ENCODE measurements at regions not wholly inside any gene's neighbourhood (a gene's known extent, or its start where the extent isn't known, plus 50 kb on each side); places are given as distances from the start of the nearest gene placed in this dataset.
"Not testable (repeated sequence)": the region's sequence is repeated elsewhere in the genome, so short reads cannot be mapped to it uniquely, and the experiment has no call there.

DNA sequence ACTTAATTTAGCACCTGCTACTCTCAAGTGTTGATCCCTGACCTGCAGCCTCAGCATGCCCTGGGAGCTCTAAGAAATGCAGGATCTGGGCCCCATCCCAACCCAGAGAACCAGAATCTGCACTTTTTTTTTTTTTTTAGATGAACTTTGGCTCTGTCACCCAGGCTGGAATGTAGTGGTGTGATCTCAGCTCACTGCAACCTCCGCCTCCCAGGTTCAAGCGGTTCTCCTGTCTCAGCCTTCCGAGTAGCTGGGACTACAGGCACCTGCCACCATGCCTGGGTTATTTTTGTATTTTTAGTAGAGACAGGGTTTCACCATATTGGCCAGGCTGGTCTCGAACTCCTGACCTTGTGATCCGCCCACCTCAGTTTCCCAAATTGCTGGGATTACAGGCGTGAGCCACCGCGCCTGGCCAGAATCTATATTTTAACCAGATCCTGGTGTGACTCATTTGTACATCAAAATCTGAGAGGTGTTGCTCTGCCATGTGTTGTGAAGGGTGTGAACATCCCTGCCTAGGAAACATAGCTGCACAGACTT, 92.4 kb upstream of the SH3BP4 start:
- TF ChIP-seq POLR2A (IDR thresholded peaks at IDR 0.05), result not testable (repeated sequence)
- TF ChIP-seq, protein P1, sequence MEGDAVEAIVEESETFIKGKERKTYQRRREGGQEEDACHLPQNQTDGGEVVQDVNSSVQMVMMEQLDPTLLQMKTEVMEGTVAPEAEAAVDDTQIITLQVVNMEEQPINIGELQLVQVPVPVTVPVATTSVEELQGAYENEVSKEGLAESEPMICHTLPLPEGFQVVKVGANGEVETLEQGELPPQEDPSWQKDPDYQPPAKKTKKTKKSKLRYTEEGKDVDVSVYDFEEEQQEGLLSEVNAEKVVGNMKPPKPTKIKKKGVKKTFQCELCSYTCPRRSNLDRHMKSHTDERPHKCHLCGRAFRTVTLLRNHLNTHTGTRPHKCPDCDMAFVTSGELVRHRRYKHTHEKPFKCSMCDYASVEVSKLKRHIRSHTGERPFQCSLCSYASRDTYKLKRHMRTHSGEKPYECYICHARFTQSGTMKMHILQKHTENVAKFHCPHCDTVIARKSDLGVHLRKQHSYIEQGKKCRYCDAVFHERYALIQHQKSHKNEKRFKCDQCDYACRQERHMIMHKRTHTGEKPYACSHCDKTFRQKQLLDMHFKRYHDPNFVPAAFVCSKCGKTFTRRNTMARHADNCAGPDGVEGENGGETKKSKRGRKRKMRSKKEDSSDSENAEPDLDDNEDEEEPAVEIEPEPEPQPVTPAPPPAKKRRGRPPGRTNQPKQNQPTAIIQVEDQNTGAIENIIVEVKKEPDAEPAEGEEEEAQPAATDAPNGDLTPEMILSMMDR (IDR thresholded peaks at IDR 0.05), result not testable (repeated sequence)
